K562 (cell line): ENCODE measurements at regions not wholly inside any gene's neighbourhood (a gene's known extent, or its start where the extent isn't known, plus 50 kb on each side); places are given as distances from the start of the nearest gene placed in this dataset.

Source experiments
- ATAC-seq: fragments of 200-7000 bp; cut with Tn5 transposase; 3 replicates; pipeline ENCODE4 v1.9.1; 2020; ENCODE audit warnings: moderate library complexity
- BruUV-seq: library from RNA; stranded (reverse); fragments of 400-500 nt; replicated peaks from 2 replicates; lab custom pipeline; 2021; lab: Mats Ljungman, UMichigan
- CTCF ChIA-PET: fragments of 300-600 bp; formaldehyde crosslinking; extraction: SDS; loops from one replicate; lab custom pipeline; 2021; ENCODE audit warnings: low intra/inter-chr PET ratio; lab: Yijun Ruan, JAX
- POLR2A ChIA-PET: fragments of 300-600, 350-650 bp; sonication (Branson Sonifier 250); formaldehyde crosslinking; extraction: SDS; loops from one replicate; lab custom pipeline; 2021; ENCODE audit warnings: antibody characterized with exemption, inconsistent platforms; lab: Yijun Ruan, JAX
- DNase-seq, 4 experiments: peaks; one replicate each; pipeline versions ENCODE4 v3.0.0 to v3.0.0-alpha.2; 2011 to 2018; ENCODE audit warnings: low spot score in 3 of 4, mixed read lengths in 3 of 4; ENCODE audit errors: extremely low read depth in 1 of 4
- FAIRE-seq: peaks from 2 replicates; lab custom pipeline; 2011; peaks lifted over from hg19 to GRCh38; lab: Jason Lieb, UNC
- H2AFZ ChIP-seq: 2 replicates; pipeline ENCODE4 v1.6.0; 2011; ENCODE audit warnings: low read depth, low read length, control low read depth, inconsistent platforms
- H3K27ac ChIP-seq: fragments of 200-600 bp; 3 replicates; pipeline ENCODE4 v1.8.0; 2011; ENCODE audit warnings: low read depth, mild to moderate bottlenecking, control low read depth, inconsistent platforms, low read length, moderate library complexity, mixed read lengths; ENCODE audit errors: extremely low read depth
- H3K27me3 ChIP-seq, 2 experiments: fragments of 300-600 bp in 1 of 2; 2 replicates in 1 of 2; 3 replicates in 1 of 2; pipeline versions ENCODE4 v1.6.0 to v1.8.0; 2011; ENCODE audit warnings: inconsistent platforms in 2 of 2, low read length in 2 of 2, mild to moderate bottlenecking in 1 of 2, mixed read lengths in 1 of 2, moderate library complexity in 1 of 2; ENCODE audit not compliant: control insufficient read depth in 2 of 2, insufficient read depth in 2 of 2
- H3K36me3 ChIP-seq: fragments of 300-600 bp; 3 replicates; pipeline ENCODE4 v1.8.0; 2011; ENCODE audit warnings: mild to moderate bottlenecking, low read length, inconsistent platforms; ENCODE audit not compliant: control insufficient read depth, insufficient read depth
- H3K4me1 ChIP-seq, 2 experiments: fragments of 200-600 bp in 1 of 2; replicated peaks in 1 of 2; 2 replicates in 1 of 2; 3 replicates in 1 of 2; pipeline versions ENCODE4 v1.5.1 to v1.8.0; 2011; ENCODE audit warnings: inconsistent platforms in 2 of 2, low read length in 2 of 2, mild to moderate bottlenecking in 1 of 2, mixed read lengths in 1 of 2, moderate library complexity in 1 of 2; ENCODE audit not compliant: control insufficient read depth in 2 of 2, insufficient read depth in 2 of 2
- H3K4me2 ChIP-seq: 2 replicates; pipeline ENCODE4 v1.6.1; 2011; ENCODE audit warnings: low read length, control low read depth, inconsistent platforms, mixed read lengths; ENCODE audit not compliant: insufficient read depth
- H3K4me3 ChIP-seq: fragments of 200-600 bp; sonication (generic), shearing (Covaris generic); 2 replicates; pipeline ENCODE4 v1.5.1; 2016; ENCODE audit warnings: control low read depth, inconsistent platforms
- H3K79me2 ChIP-seq: fragments of 200-600 bp; 3 replicates; pipeline ENCODE4 v1.8.0; 2011; ENCODE audit warnings: low read length, inconsistent platforms; ENCODE audit not compliant: control insufficient read depth, insufficient read depth
- H3K9ac ChIP-seq, 2 experiments: 2 replicates each; pipeline versions ENCODE4 v1.6.0 to v1.6.1; 2011; ENCODE audit warnings: low read depth in 2 of 2, low read length in 2 of 2, control low read depth in 1 of 2, inconsistent platforms in 1 of 2, mild to moderate bottlenecking in 1 of 2, mixed read lengths in 1 of 2; ENCODE audit not compliant: insufficient read depth in 1 of 2
- H3K9me1 ChIP-seq: one replicate; pipeline ENCODE4 v1.6.0; 2011; ENCODE audit warnings: inconsistent platforms, mild to moderate bottlenecking, low read length, moderate library complexity; ENCODE audit not compliant: control insufficient read depth, insufficient read depth
- H3K9me3 ChIP-seq: replicated peaks from 2 replicates; pipeline ENCODE4 v1.5.1; 2011; ENCODE audit warnings: low read depth, low read length, inconsistent platforms; ENCODE audit not compliant: control insufficient read depth, insufficient read depth
- H4K20me1 ChIP-seq: replicated peaks from 2 replicates; pipeline ENCODE4 v1.6.1; 2011; ENCODE audit warnings: low read length, inconsistent platforms, mixed read lengths; ENCODE audit not compliant: control insufficient read depth, insufficient read depth
- CTCF ChIP-seq, 3 experiments: IDR thresholded peaks in 2 of 3; conservative IDR thresholded peaks in 1 of 3; 2 replicates each; pipeline ENCODE4 v1.5.1; 2011 to 2012; ENCODE audit warnings: low read length in 3 of 3, mild to moderate bottlenecking in 3 of 3, control low read depth in 2 of 3, improper control_type of control experiment in 1 of 3, inconsistent platforms in 1 of 3, low read depth in 1 of 3, mixed read lengths in 1 of 3, moderate library complexity in 1 of 3; ENCODE audit not compliant: insufficient read depth in 2 of 3
- HMGXB4 ChIP-seq: sonication (generic); formaldehyde crosslinking; IDR thresholded peaks from 2 replicates; pipeline ENCODE4 v1.8.1; 2023; ENCODE audit warnings: mild to moderate bottlenecking, missing genetic modification reagents
- KLF13 ChIP-seq: fragments of 450-650 bp; IDR thresholded peaks from 2 replicates; pipeline ENCODE4 v1.6.1; 2016; ENCODE audit warnings: missing genetic modification characterization, low read depth, mild to moderate bottlenecking, missing compliant biosample characterization, moderate library complexity, borderline replicate concordance
- MCM2 ChIP-seq: fragments of 450-650 bp; IDR thresholded peaks from 2 replicates; pipeline ENCODE4 v1.6.1; 2017; ENCODE audit warnings: low read depth, mild to moderate bottlenecking
- MITF ChIP-seq: IDR thresholded peaks from 2 replicates; pipeline ENCODE4 v1.6.1; 2014; ENCODE audit warnings: antibody characterized with exemption
- MTF1 ChIP-seq: fragments of 250-450 bp; sonication (Bioruptor Pico); IDR thresholded peaks from 2 replicates; pipeline ENCODE4 v1.9.0; 2021; ENCODE audit warnings: moderate library complexity, mild to moderate bottlenecking, inconsistent platforms, borderline replicate concordance
- RAD21 ChIP-seq, 2 experiments: fragments of 250-450 bp in 1 of 2; fragments of 450-650 bp in 1 of 2; sonication (Bioruptor Pico) in 1 of 2; formaldehyde crosslinking in 1 of 2; IDR thresholded peaks in 1 of 2; conservative IDR thresholded peaks in 1 of 2; 2 replicates each; pipeline versions ENCODE4 v1.4.0 to v1.8.0; 2020 to 2022; ENCODE audit warnings: mild to moderate bottlenecking in 2 of 2, moderate library complexity in 1 of 2
- TAL1 ChIP-seq: fragments of 450-650 bp; IDR thresholded peaks from 2 replicates; pipeline ENCODE4 v1.6.1; 2016; ENCODE audit warnings: mild to moderate bottlenecking
- WGBS: fragments of 100-300 bp; shearing (Covaris generic); methylation state at CpG from one replicate; pipeline ENCODE4 v1.1.6; 2016; ENCODE audit warnings: low coverage, mixed read lengths; ENCODE audit not compliant: insufficient coverage; ENCODE audit errors: missing lambda C conversion rate; 5-methylcytosine and 5-hydroxymethylcytosine counted together
- in situ Hi-C: fragments of 300-500 bp; cut with MboI; formaldehyde crosslinking; loops from 4 replicates; pipeline ENCODE4 v1.15.0; 2018; ENCODE audit warnings: inconsistent platforms, mixed read lengths
- intact Hi-C: fragments of 100-400 bp; cut with micrococcal nuclease; formaldehyde crosslinking; loops from 2 replicates; pipeline ENCODE4 v1.14.2; 2022

- ChIA-PET POLR2A (interaction anchor here (0.7 to 1.7 kb wide), 2 partner anchors 10 to 150 kb away, joined by 3 to 4 read pairs; no protein-coding TSS in a partner anchor), CTCF (no interaction called here)
- H2AFZ ChIP-seq = no peak overlapping the region
- H3K4me2 ChIP-seq = no peak overlapping the region; the same call in 1 of the 2 replicates
- 0% methylated on average over 2 of the region's 2 CpGs for whole genome bisulfite sequencing
- in situ Hi-C loops (no loop called here), intact Hi-C loops (no loop called here)
- DNase-seq (no peak), ATAC-seq (no peak), FAIRE-seq (no peak)
- no peak overlapping the region for H3K4me3 ChIP-seq
- H3K9ac ChIP-seq = no peak overlapping the region
- no peaks in the 10 kb centered on the region for H3K36me3 ChIP-seq
- H4K20me1 ChIP-seq = 0 out of 2 replicates have a peak, but pooled peaks cover 5% of the 10 kb centered on the region
- H3K9me3 ChIP-seq = no peaks in the 10 kb centered on the region
- BruUV-seq = no TSS peak
- H3K27ac ChIP-seq = no peak overlapping the region
- TF ChIP-seq MCM2 (no peak), TAL1 (no peak), RAD21 (CRISPR knock-in tag; conservative IDR thresholded peaks at IDR 0.05 in 1 of 2, IDR thresholded peaks at IDR 0.05 in 1 of 2) (peak in 1 of 2 experiments; percentile 27; a peak in 1 of 4 replicates), MITF (no peak), MTF1 (CRISPR knock-in tag) (no peak), KLF13 (tag) (no peak), HMGXB4 (CRISPR knock-in tag) (no peak), CTCF (IDR thresholded peaks at IDR 0.05 in 2 of 3, conservative IDR thresholded peaks at IDR 0.05 in 1 of 3; ENCODE audit: insufficient read depth in 2 of 3, low read depth in 1 of 3, low read length in 3 of 3) (0 out of 6 replicates have a peak, but pooled peaks of 1 of the 3 experiments have one; percentile 10)
- TF ChIP-seq, all 486 proteins: peak for 2
- H3K4me1 ChIP-seq = no peaks in the 10 kb centered on the region
- H3K79me2 ChIP-seq = no peaks in the 10 kb centered on the region
- no peaks in the 10 kb centered on the region for H3K9me1 ChIP-seq
- peaks cover 21 to 28% of the 10 kb centered on the region in 2 experiments for H3K27me3 ChIP-seq
These were observed 411.8 kb downstream of the SETD4 start for GRCh38 chr21:35648512-35648911.
